GM12878 (cell line): ENCODE measurements at regions not wholly inside any gene's neighbourhood (a gene's known extent, or its start where the extent isn't known, plus 50 kb on each side); places are given as distances from the start of the nearest gene placed in this dataset.

ENCODE experiments used
- ATAC-seq: fragments of 200-7000 bp; cut with Tn5 transposase; 3 replicates; pipeline ENCODE4 v1.9.1; 2020; ENCODE audit warnings: mild to moderate bottlenecking, moderate library complexity
- BruUV-seq: library from RNA; stranded (reverse); fragments of 400-500 nt; replicated peaks from 2 replicates; lab custom pipeline; 2021; lab: Mats Ljungman, UMichigan
- CTCF ChIA-PET: fragments of 300-600 bp; sonication (Branson Sonifier 250); formaldehyde crosslinking; extraction: SDS; loops from one replicate; lab custom pipeline; 2021; ENCODE audit warnings: inconsistent platforms; lab: Yijun Ruan, JAX
- POLR2A ChIA-PET: fragments of 350-600 bp; formaldehyde crosslinking; extraction: SDS; loops from one replicate; lab custom pipeline; 2021; ENCODE audit warnings: inconsistent platforms; lab: Charles Lee
- RAD21 ChIA-PET: fragments of 300-600 bp; sonication (Branson Sonifier 250); formaldehyde crosslinking; loops from one replicate; lab custom pipeline; 2023; ENCODE audit warnings: antibody characterized with exemption; ENCODE audit not compliant: unreplicated experiment; lab: Charles Lee
- SMC1A ChIA-PET: fragments of 300-600 bp; sonication (Branson Sonifier 250); formaldehyde crosslinking; loops from one replicate; lab custom pipeline; 2023; ENCODE audit not compliant: unreplicated experiment, uncharacterized antibody; lab: Charles Lee
- DNase-seq: peaks from one replicate; pipeline ENCODE4 v3.0.0-alpha.2; 2011; ENCODE audit warnings: low read depth, low spot score
- FAIRE-seq: peaks from 3 replicates; lab custom pipeline; 2011; peaks lifted over from hg19 to GRCh38; lab: Jason Lieb, UNC
- H2AFZ ChIP-seq: 2 replicates; pipeline ENCODE4 v1.6.0; 2011; ENCODE audit warnings: low read depth, low read length, control low read depth; ENCODE audit not compliant: control insufficient read depth
- H3K27ac ChIP-seq: 2 replicates; pipeline ENCODE4 v1.5.1; 2011; ENCODE audit warnings: control low read depth; ENCODE audit not compliant: control insufficient read depth, insufficient read depth
- H3K27me3 ChIP-seq, 2 experiments: replicated peaks in 1 of 2; 2 replicates each; pipeline versions ENCODE4 v1.6.0 to v1.6.1; 2011; ENCODE audit warnings: low read length in 1 of 2; ENCODE audit not compliant: control insufficient read depth in 2 of 2, insufficient read depth in 2 of 2
- H3K36me3 ChIP-seq, 2 experiments: 2 replicates each; pipeline ENCODE4 v1.5.1; 2011; ENCODE audit warnings: low read length in 1 of 2; ENCODE audit not compliant: control insufficient read depth in 2 of 2, insufficient read depth in 2 of 2
- H3K4me1 ChIP-seq: 2 replicates; pipeline ENCODE4 v1.6.1; 2011; ENCODE audit warnings: mild to moderate bottlenecking, low read length, moderate library complexity, mixed read lengths; ENCODE audit not compliant: control insufficient read depth, insufficient read depth
- H3K4me2 ChIP-seq: 2 replicates; pipeline ENCODE4 v1.6.0; 2011; ENCODE audit warnings: control low read depth; ENCODE audit not compliant: control insufficient read depth, insufficient read depth
- H3K4me3 ChIP-seq: fragments of 200-600 bp; sonication (generic); 2 replicates; pipeline ENCODE4 v1.5.1; 2016
- H3K79me2 ChIP-seq: 2 replicates; pipeline ENCODE4 v1.6.0; 2011; ENCODE audit warnings: low read length; ENCODE audit not compliant: control insufficient read depth, insufficient read depth
- H3K9ac ChIP-seq: 2 replicates; pipeline ENCODE4 v1.8.0; 2011; ENCODE audit warnings: low read length, control low read depth, mixed read lengths; ENCODE audit not compliant: control insufficient read depth, insufficient read depth
- H3K9me3 ChIP-seq: replicated peaks from 3 replicates; pipeline ENCODE4 v1.5.1; 2011; ENCODE audit warnings: mild to moderate bottlenecking, low read length; ENCODE audit not compliant: control insufficient read depth, insufficient read depth
- H4K20me1 ChIP-seq: 2 replicates; pipeline ENCODE4 v1.6.0; 2011; ENCODE audit not compliant: control insufficient read depth, insufficient read depth
- ASH2L ChIP-seq: fragments of 300-600, 200-600 bp; sonication (generic); IDR thresholded peaks from 2 replicates; pipeline ENCODE4 v1.6.1; 2017; ENCODE audit warnings: low read depth, mild to moderate bottlenecking, borderline replicate concordance
- ATF2 ChIP-seq: IDR thresholded peaks from 2 replicates; pipeline ENCODE4 v1.6.1; 2012; ENCODE audit warnings: low read length, inconsistent platforms
- CHD1 ChIP-seq: IDR thresholded peaks from 2 replicates; pipeline ENCODE4 v1.6.1; 2012; ENCODE audit warnings: low read depth, low read length, improper control_type of control experiment
- CREB1 ChIP-seq: IDR thresholded peaks from 2 replicates; pipeline ENCODE4 v1.6.1; 2012; ENCODE audit warnings: low read depth, mild to moderate bottlenecking, inconsistent platforms
- CUX1 ChIP-seq: IDR thresholded peaks from 2 replicates; pipeline ENCODE4 v1.6.1; 2012; ENCODE audit warnings: improper control_type of control experiment, low read depth, low read length; ENCODE audit not compliant: insufficient replicate concordance
- FOXK2 ChIP-seq: fragments of 450-650 bp; IDR thresholded peaks from 2 replicates; pipeline ENCODE4 v1.6.1; 2017; ENCODE audit warnings: mild to moderate bottlenecking, moderate library complexity
- LARP7 ChIP-seq: fragments of 450-650 bp; IDR thresholded peaks from 2 replicates; pipeline ENCODE4 v1.6.1; 2017; ENCODE audit warnings: mild to moderate bottlenecking
- NFYA ChIP-seq: IDR thresholded peaks from 2 replicates; pipeline ENCODE4 v1.6.1; 2011; ENCODE audit warnings: low read depth, mild to moderate bottlenecking, low read length, improper control_type of control experiment, borderline replicate concordance
- SIX5 ChIP-seq: IDR thresholded peaks from 2 replicates; pipeline ENCODE4 v1.6.1; 2011; ENCODE audit warnings: mild to moderate bottlenecking, low read depth, low read length, moderate library complexity; ENCODE audit not compliant: severe bottlenecking
- SMAD5 ChIP-seq: IDR thresholded peaks from 2 replicates; pipeline ENCODE4 v1.6.1; 2016; ENCODE audit warnings: antibody characterized with exemption, low read depth
- SPI1 ChIP-seq: IDR thresholded peaks from 2 replicates; pipeline ENCODE4 v1.6.1; 2011; ENCODE audit warnings: low read depth, mild to moderate bottlenecking, low read length, moderate library complexity, borderline replicate concordance; ENCODE audit not compliant: insufficient read depth
- ZNF384 ChIP-seq: IDR thresholded peaks from 2 replicates; pipeline ENCODE4 v1.6.1; 2012; ENCODE audit warnings: low read depth, mild to moderate bottlenecking, low read length, improper control_type of control experiment, borderline replicate concordance
- WGBS: methylation state at CpG from one replicate; pipeline ENCODE4 v1.1.6; 2016; ENCODE audit warnings: low lambda C conversion rate; ENCODE audit not compliant: insufficient replicate concordance, insufficient coverage; ENCODE audit errors: missing lambda C conversion rate; 5-methylcytosine and 5-hydroxymethylcytosine counted together
- in situ Hi-C: fragments of 300-500 bp; cut with MboI; formaldehyde crosslinking; loops from 9 replicates; pipeline ENCODE4 v1.14.3; 2018; ENCODE audit warnings: mixed read lengths
- intact Hi-C: fragments of 100-400 bp; cut with micrococcal nuclease; formaldehyde crosslinking; loops from one replicate; pipeline ENCODE4 v1.14.2; 2022; ENCODE audit not compliant: unreplicated experiment
- TF ChIP-seq, protein P1 (sequence below): IDR thresholded peaks from 2 replicates; pipeline ENCODE4 v1.6.1; 2011; ENCODE audit warnings: mild to moderate bottlenecking, low read depth, low read length, moderate library complexity; ENCODE audit not compliant: insufficient replicate concordance
- TF ChIP-seq, protein P2 (sequence below): IDR thresholded peaks from 2 replicates; pipeline ENCODE4 v1.6.1; 2011; ENCODE audit warnings: borderline replicate concordance, low read depth, mild to moderate bottlenecking, moderate library complexity, mixed read lengths, low read length; ENCODE audit not compliant: insufficient read depth; ENCODE audit errors: extremely low read length
- TF ChIP-seq, protein P3 (sequence below): IDR thresholded peaks from 2 replicates; pipeline ENCODE4 v1.6.1; 2011; ENCODE audit warnings: low read depth, low read length, improper control_type of control experiment, borderline replicate concordance

- TF ChIP-seq, protein P1, sequence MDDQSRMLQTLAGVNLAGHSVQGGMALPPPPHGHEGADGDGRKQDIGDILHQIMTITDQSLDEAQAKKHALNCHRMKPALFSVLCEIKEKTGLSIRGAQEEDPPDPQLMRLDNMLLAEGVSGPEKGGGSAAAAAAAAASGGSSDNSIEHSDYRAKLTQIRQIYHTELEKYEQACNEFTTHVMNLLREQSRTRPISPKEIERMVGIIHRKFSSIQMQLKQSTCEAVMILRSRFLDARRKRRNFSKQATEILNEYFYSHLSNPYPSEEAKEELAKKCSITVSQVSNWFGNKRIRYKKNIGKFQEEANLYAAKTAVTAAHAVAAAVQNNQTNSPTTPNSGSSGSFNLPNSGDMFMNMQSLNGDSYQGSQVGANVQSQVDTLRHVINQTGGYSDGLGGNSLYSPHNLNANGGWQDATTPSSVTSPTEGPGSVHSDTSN: no peak
- TF ChIP-seq ZNF384 (no peak), SIX5 (no peak), ATF2 (no peak), FOXK2 (no peak), NFYA (no peak)
- TF ChIP-seq, protein P2, sequence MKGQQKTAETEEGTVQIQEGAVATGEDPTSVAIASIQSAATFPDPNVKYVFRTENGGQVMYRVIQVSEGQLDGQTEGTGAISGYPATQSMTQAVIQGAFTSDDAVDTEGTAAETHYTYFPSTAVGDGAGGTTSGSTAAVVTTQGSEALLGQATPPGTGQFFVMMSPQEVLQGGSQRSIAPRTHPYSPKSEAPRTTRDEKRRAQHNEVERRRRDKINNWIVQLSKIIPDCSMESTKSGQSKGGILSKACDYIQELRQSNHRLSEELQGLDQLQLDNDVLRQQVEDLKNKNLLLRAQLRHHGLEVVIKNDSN: no peak
Measured at GRCh38 chr6:1504465-1504864, 105.2 kb upstream of the FOXC1 start (continued).

DNA sequence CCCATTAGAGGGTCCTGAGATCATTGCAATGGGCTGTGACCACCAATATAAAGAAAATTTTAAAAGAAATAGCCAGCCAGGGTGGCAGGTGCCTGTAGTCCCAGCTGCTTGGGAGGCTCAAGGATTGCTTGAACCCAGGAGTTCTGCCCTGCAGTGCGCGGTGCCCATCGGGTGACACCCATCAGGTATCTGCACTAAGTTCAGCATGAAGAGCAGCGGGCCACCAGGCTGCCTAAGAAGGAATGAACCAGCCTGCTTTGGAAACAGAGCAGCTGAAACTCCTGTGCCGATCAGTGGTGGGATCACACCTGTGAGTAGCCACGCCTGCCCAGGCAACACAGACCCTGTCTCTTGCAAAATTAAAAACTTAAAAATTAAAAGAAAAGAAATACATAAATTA is 102.5 kb upstream of the FOXC1 start:
- Histone ChIP-seq H3K9ac (no peak overlapping the region), H3K36me3 (no peaks in the 10 kb centered on the region), H3K9me3 (no peaks in the 10 kb centered on the region; the same call in 1 of the 3 replicates), H3K27me3 (no peaks in the 10 kb centered on the region; a peak in 1 of 4 replicates), H3K27ac (no peak overlapping the region), H2AFZ (no peak overlapping the region), H3K4me2 (no peak overlapping the region), H3K4me3 (no peak overlapping the region), H4K20me1 (no peaks in the 10 kb centered on the region), H3K4me1 (no peaks in the 10 kb centered on the region), H3K79me2 (no peaks in the 10 kb centered on the region)
- POLR2A ChIA-PET: no interaction called here
- DNase-seq: no peak
- RAD21 ChIA-PET: no interaction called here
- SMC1A ChIA-PET: no interaction called here
- ATAC-seq: no peak
- 50% methylated on average over 6 of the region's 6 CpGs for WGBS
- intact Hi-C loops: no loop called here
- BruUV-seq: no TSS peak
- in situ Hi-C loops: no loop called here
- CTCF ChIA-PET: no interaction called here
- no peak for FAIRE-seq
- TF ChIP-seq SMAD5 (no peak), CREB1 (no peak), CUX1 (no peak), LARP7 (no peak), SPI1 (no peak), CHD1 (no peak), ASH2L (no peak)
- TF ChIP-seq, protein P3, sequence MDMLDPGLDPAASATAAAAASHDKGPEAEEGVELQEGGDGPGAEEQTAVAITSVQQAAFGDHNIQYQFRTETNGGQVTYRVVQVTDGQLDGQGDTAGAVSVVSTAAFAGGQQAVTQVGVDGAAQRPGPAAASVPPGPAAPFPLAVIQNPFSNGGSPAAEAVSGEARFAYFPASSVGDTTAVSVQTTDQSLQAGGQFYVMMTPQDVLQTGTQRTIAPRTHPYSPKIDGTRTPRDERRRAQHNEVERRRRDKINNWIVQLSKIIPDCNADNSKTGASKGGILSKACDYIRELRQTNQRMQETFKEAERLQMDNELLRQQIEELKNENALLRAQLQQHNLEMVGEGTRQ: no peak
